ENCODE measurements at regions not wholly inside any gene's neighbourhood (a gene's known extent, or its start where the extent isn't known, plus 50 kb on each side); places are given as distances from the start of the nearest gene placed in this dataset.

- TF ChIP-seq, protein P1, sequence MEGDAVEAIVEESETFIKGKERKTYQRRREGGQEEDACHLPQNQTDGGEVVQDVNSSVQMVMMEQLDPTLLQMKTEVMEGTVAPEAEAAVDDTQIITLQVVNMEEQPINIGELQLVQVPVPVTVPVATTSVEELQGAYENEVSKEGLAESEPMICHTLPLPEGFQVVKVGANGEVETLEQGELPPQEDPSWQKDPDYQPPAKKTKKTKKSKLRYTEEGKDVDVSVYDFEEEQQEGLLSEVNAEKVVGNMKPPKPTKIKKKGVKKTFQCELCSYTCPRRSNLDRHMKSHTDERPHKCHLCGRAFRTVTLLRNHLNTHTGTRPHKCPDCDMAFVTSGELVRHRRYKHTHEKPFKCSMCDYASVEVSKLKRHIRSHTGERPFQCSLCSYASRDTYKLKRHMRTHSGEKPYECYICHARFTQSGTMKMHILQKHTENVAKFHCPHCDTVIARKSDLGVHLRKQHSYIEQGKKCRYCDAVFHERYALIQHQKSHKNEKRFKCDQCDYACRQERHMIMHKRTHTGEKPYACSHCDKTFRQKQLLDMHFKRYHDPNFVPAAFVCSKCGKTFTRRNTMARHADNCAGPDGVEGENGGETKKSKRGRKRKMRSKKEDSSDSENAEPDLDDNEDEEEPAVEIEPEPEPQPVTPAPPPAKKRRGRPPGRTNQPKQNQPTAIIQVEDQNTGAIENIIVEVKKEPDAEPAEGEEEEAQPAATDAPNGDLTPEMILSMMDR (IDR thresholded peaks at IDR 0.05) = no peak
- no peak for TF ChIP-seq POLR2A (IDR thresholded peaks at IDR 0.05)
Observed at GRCh38 chr3:81864272-81864671, 102.8 kb upstream of the GBE1 start.
